ENCODE measurements at regions not wholly inside any gene's neighbourhood (a gene's known extent, or its start where the extent isn't known, plus 50 kb on each side); places are given as distances from the start of the nearest gene placed in this dataset.
A peak's percentile ranks its signal among the peaks of the same experiment; 100 is the strongest.

DNA sequence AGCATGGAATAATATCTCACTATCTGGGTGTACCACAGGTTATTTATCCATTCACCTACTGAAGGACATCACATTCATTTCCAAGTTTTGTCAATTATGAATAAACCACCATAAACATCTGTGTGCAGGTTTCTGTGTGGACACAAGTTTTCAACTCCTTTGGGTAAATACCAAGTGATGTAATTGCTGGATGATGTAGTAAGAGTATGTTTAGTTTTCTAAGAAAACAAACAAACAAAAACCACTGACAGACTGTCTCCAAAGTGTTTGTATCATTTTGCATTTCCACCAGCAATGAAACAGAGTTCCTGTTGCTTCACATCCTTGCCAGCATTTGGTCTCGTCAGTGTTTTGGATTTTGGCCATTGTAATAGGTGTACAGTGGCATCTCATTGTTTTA lies 435.7 kb upstream of the PROX1 start:
- Histone ChIP-seq H3K36me3 (replicated peaks; ENCODE audit: low read depth, low read length) (no peaks in the 10 kb centered on the region), H4K20me1 (ENCODE audit: insufficient read depth, low read length) (no peaks in the 10 kb centered on the region), H2AFZ (ENCODE audit: low read depth, low read length) (no peak overlapping the region), H3K79me2 (ENCODE audit: low read length) (no peaks in the 10 kb centered on the region), H3K4me3 (ENCODE audit: low read length) (no peak overlapping the region), H3K27me3 (ENCODE audit: low read depth, low read length) (peaks cover 24% of the 10 kb centered on the region), H3K4me1 (ENCODE audit: low read length) (peaks cover 23% of the 10 kb centered on the region), H3K9ac (ENCODE audit: low read length) (no peak overlapping the region), H3K27ac (ENCODE audit: low read length) (no peak overlapping the region), H3K9me3 (ENCODE audit: insufficient read depth, low read length) (no peaks in the 10 kb centered on the region), H3K4me2 (ENCODE audit: low read length) (no peak overlapping the region)
- TF ChIP-seq, protein P1, sequence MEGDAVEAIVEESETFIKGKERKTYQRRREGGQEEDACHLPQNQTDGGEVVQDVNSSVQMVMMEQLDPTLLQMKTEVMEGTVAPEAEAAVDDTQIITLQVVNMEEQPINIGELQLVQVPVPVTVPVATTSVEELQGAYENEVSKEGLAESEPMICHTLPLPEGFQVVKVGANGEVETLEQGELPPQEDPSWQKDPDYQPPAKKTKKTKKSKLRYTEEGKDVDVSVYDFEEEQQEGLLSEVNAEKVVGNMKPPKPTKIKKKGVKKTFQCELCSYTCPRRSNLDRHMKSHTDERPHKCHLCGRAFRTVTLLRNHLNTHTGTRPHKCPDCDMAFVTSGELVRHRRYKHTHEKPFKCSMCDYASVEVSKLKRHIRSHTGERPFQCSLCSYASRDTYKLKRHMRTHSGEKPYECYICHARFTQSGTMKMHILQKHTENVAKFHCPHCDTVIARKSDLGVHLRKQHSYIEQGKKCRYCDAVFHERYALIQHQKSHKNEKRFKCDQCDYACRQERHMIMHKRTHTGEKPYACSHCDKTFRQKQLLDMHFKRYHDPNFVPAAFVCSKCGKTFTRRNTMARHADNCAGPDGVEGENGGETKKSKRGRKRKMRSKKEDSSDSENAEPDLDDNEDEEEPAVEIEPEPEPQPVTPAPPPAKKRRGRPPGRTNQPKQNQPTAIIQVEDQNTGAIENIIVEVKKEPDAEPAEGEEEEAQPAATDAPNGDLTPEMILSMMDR (IDR thresholded peaks at IDR 0.05; ENCODE audit: low read depth, low read length) = no peak
- no peak for TF ChIP-seq EZH2phosphoT487 (IDR thresholded peaks at IDR 0.05; ENCODE audit: low read depth)

DNA sequence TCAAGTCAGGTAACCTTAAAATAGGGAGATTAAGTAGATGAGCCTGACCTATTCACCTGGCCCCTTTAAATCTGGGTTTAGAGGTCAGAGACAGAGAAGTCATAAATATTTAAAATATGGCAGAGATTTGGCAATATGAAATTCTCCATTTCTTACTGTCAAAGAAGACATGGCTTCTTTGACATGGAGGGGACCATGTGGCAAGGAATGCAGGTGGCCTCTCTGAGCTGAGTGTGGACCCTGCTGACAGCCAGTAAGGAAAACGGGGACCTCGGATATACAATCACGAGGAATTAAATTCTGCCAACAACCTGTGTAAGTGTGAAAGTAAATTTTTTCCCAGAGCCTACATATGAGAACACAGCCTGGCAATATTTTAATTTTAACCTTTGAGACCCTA lies 427.5 kb upstream of the PROX1 start:
- Histone ChIP-seq H2AFZ (ENCODE audit: low read depth, low read length) (no peak overlapping the region), H4K20me1 (ENCODE audit: insufficient read depth, low read length) (no peaks in the 10 kb centered on the region), H3K4me2 (ENCODE audit: low read length) (no peak overlapping the region), H3K27ac (ENCODE audit: low read length) (no peak overlapping the region), H3K4me1 (ENCODE audit: low read length) (peaks cover 9% of the 10 kb centered on the region), H3K9me3 (ENCODE audit: insufficient read depth, low read length) (peaks cover 23% of the 10 kb centered on the region; the same call in 1 of the 2 replicates), H3K36me3 (replicated peaks; ENCODE audit: low read depth, low read length) (no peaks in the 10 kb centered on the region), H3K79me2 (ENCODE audit: low read length) (no peaks in the 10 kb centered on the region), H3K27me3 (ENCODE audit: low read depth, low read length) (peaks cover 24% of the 10 kb centered on the region), H3K4me3 (ENCODE audit: low read length) (no peak overlapping the region), H3K9ac (ENCODE audit: low read length) (no peak overlapping the region)
- TF ChIP-seq, protein P1 (IDR thresholded peaks at IDR 0.05; ENCODE audit: low read depth, low read length) = no peak
- no peak for TF ChIP-seq EZH2phosphoT487 (IDR thresholded peaks at IDR 0.05; ENCODE audit: low read depth)

DNA sequence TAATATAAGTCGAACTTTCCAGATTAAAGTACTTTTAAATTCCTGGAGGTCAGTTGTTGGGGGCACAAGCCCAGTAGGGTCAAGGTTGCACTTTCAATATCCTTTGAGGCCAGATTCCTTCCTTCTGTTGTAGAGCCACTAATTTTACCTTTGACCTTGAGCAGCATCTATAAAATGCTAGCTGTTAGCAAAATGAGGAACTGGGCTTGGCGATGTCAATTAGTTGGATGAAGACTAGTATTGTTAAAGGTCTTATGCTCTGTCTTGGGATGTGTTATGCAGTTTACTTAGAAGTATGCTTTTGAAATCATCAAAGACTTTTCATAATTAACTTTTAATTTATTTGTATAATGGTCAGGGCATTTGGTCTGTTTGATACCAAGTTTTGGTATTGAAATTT lies 425.9 kb upstream of the PROX1 start:
- peaks cover 14% of the 10 kb centered on the region for H3K27me3 ChIP-seq (ENCODE audit: low read depth, low read length)
- no peaks in the 10 kb centered on the region for H4K20me1 ChIP-seq (ENCODE audit: insufficient read depth, low read length)
- H3K4me1 ChIP-seq (ENCODE audit: low read length) = peaks cover 9% of the 10 kb centered on the region
- H3K9me3 ChIP-seq (ENCODE audit: insufficient read depth, low read length) = peaks cover 23% of the 10 kb centered on the region; the same call in 1 of the 2 replicates
- no peak overlapping the region for H2AFZ ChIP-seq (ENCODE audit: low read depth, low read length)
- H3K27ac ChIP-seq (ENCODE audit: low read length) = no peak overlapping the region
- no peak overlapping the region for H3K4me3 ChIP-seq (ENCODE audit: low read length)
- H3K4me2 ChIP-seq (ENCODE audit: low read length) = no peak overlapping the region
- TF ChIP-seq EZH2phosphoT487 (IDR thresholded peaks at IDR 0.05; ENCODE audit: low read depth) = no peak
- no peak overlapping the region for H3K9ac ChIP-seq (ENCODE audit: low read length)
- H3K79me2 ChIP-seq (ENCODE audit: low read length) = no peaks in the 10 kb centered on the region
- H3K36me3 ChIP-seq (replicated peaks; ENCODE audit: low read depth, low read length) = no peaks in the 10 kb centered on the region

DNA sequence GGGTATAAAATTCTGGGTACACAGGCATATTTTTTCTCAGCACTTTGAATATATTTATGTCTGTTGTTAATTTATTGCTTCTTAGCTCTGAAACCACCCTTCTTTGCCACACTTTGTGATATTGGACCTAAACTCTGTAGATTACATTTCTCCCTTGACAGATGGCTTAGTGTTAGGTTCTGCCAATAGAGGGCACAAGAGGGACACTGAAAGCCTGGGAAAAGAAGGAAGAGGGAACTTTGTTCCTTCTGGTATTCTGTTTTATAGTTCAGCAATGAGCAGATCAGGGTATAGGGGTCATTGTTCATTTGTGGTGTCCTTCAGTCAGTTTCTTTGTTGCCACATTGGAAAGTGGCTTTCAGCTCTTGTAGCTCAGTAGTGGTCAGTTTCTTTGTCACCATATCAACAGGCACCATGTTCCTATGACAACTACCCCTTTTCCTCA lies 423.5 kb upstream of the PROX1 start:
- no peak overlapping the region for H3K27ac ChIP-seq (ENCODE audit: low read length)
- H4K20me1 ChIP-seq (ENCODE audit: insufficient read depth, low read length) = no peaks in the 10 kb centered on the region
- no peak overlapping the region for H3K4me3 ChIP-seq (ENCODE audit: low read length)
- H3K9ac ChIP-seq (ENCODE audit: low read length) = no peak overlapping the region
- H3K36me3 ChIP-seq (replicated peaks; ENCODE audit: low read depth, low read length) = no peaks in the 10 kb centered on the region
- no peak overlapping the region for H3K4me2 ChIP-seq (ENCODE audit: low read length)
- no peak overlapping the region for H2AFZ ChIP-seq (ENCODE audit: low read depth, low read length)
- TF ChIP-seq, protein P1 (IDR thresholded peaks at IDR 0.05; ENCODE audit: low read depth, low read length) = peak; percentile 60
- TF ChIP-seq EZH2phosphoT487 (IDR thresholded peaks at IDR 0.05; ENCODE audit: low read depth) = no peak
- H3K27me3 ChIP-seq (ENCODE audit: low read depth, low read length) = peaks cover 5% of the 10 kb centered on the region; the same call in 1 of the 2 replicates
- H3K9me3 ChIP-seq (ENCODE audit: insufficient read depth, low read length) = peaks cover 23% of the 10 kb centered on the region; the same call in 1 of the 2 replicates
- H3K4me1 ChIP-seq (ENCODE audit: low read length) = peaks cover under 1% of the 10 kb centered on the region
- H3K79me2 ChIP-seq (ENCODE audit: low read length) = no peaks in the 10 kb centered on the region
